ENCODE measurements at regions not wholly inside any gene's neighbourhood (a gene's known extent, or its start where the extent isn't known, plus 50 kb on each side); places are given as distances from the start of the nearest gene placed in this dataset.

GRCh38 chr20:10924644-10925201 is 250.9 kb upstream of the JAG1 start:
- peak; percentile 46 for DNase-seq

DNA sequence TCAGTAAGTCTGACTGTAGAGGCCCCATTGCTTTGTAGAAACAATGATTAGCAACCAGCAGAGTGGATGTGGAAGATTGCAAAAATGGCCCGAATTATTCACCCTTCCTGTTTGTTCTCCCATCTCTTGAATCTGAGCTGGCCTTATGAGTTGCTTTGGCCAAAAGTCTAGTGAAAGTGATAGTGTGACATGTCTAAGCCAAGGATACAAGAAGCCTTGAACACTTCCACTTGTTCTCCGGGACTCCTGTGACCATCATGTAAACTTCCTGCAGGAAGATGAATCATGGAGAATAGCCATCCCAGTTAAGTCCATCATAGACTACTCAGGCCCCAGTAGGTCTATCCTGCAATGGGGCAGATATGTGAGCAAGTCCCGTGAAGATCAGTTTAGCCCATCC is 252.0 kb upstream of the JAG1 start:
- no peak for DNase-seq

DNA sequence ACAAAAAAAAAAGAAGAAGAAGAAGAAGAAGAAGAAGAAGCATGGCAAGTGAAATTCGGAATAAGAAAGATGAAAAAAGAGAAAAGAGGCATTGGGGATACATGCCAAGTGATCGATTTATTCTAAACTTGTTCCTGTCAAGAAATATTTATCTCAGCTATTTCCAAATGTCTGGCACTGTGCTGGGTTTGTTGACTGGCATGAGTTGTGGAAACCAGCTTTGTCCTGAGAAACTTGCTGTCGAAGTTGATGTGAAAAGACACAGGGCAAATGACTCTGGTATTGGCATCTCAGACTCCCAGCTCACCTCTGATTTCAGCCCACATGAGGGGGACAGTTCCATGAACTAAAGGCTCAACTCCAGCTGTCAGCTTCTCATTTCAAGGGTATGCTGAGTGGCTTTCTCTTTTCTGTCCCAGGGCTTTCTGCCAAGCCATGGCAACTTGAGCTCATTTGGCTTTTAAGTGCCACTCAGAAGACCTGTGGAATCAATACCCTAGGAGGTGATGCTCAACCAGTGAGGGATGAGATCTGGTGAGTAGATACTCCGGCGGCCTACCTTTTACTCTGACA is 253.3 kb upstream of the JAG1 start:
- DNase-seq = no peak

GRCh38 chr20:10927936-10928840 is 254.4 kb upstream of the JAG1 start:
- no peak for DNase-seq

DNA sequence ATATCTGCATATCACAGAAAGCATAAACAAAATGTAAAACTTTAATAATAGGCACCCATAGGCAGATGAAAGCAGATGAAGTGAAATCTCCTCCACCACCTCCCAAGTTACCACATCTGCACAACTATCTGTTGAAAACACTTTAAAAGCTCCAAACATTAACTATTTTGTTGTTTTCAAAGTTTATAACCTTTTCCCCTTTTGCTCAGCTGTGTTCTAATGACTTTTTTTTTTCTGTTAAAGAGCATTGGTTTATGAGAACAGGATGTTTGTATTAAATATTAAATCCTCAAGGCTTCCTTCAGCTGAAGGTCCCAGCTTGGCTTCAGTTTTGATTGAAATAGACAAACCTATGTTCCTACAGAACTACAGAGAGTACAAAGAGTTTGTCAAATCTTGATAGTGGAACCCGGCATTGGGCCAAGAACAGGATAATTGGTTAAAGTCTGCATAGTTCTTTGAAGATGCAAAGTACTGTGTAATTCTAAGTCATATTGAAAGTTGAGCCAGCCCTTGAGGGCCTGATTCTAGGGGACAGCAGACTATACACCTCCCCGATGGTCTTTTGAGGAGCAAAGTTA is 255.1 kb upstream of the JAG1 start:
- DNase-seq = no peak

DNA sequence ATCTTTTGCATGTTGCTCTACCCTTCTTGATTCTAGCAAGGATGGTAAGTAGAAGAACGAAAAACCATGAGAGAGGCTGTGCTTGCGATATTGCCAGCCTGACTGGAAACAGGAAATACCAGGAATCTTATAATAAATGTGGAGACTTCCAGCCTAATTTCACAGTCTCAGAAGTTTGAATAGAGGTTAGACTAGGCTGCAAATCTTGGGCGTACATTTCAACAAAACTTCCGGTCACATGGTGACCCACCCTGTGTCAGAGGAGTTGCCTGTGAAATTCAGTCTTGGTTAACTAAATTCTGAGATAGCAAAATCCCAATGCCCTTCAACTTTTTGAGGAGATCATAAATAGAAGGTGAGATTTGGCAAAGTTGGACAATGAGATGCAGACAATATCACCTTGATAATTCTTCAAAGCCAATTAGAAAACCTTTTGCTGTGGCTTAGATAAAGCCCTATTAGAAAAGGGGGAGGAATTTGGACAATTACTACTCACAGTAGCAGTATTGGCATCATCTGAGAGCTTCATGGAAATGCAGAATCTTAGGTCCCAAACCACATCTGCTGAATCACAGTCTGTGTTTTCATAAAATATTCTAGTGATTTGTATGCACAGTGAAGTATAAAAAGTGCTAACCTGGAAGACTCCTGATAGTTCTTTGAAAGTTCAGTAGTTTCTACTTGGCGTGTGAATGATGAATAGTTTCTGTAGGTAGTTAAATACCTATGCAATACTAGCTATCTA is 262.0 kb upstream of the JAG1 start:
- no peak for DNase-seq

DNA sequence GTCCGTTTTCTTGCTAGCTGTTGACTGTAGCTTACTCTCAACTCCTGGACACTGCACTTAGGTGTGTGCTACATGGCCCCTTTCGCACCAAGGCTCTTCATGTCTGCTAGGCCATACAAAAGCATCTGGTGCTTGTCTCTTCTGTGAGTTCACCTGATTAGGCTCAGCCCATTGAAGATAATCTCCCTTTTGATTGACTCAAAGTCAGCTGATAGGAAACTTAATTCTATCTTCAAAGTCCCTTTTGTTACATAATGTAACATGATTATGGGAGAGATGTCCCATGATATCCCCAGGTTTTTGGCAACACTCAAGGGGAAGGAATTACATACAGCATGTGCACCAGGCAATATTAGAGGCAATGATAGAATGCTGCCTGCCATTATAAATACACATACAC is 263.0 kb upstream of the JAG1 start:
- no peak for DNase-seq

- no peak for DNase-seq
Observed at GRCh38 chr20:10939331-10939941, 265.6 kb upstream of the JAG1 start.

GRCh38 chr20:10940941-10941340 is 267.1 kb upstream of the JAG1 start:
- no peak for DNase-seq

GRCh38 chr20:10943686-10944265 is 270.0 kb upstream of the JAG1 start:
- no peak for DNase-seq

DNA sequence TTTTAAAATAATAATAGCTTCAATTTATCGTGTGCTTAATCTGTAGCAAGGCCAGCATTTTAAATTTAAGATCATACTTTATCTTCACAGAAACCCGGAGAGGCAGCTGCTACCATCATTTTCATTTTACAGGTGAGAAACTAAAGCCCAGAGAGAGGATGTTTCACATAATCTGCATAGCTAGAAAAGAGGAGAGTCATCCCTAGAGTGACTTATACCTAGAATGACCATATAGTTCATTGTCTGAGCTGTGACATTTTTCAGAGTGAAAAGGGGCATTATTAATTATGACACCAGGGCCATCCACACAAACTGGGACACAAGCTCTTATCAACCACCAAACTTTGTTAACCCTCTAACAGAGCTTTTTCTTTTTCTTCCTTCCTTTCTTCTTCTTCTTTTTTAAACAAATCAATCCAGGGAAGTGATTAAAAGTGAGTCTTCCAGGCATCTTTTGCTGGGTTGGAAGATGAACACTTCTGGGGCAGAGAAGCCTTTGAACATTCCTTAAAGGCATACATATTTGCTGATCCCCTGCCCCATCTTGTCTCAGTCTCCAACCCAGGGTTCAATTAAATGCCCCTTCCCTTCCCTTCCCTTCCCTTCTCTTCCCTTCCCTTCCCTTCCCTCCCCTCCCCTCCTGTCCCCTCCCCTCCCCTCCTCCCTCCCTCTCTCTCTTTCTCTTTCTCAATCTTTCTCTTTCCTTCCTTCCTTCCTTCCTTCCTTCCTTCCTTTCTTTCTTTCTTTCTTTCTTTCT is 272.5 kb upstream of the JAG1 start:
- DNase-seq = no peak

DNA sequence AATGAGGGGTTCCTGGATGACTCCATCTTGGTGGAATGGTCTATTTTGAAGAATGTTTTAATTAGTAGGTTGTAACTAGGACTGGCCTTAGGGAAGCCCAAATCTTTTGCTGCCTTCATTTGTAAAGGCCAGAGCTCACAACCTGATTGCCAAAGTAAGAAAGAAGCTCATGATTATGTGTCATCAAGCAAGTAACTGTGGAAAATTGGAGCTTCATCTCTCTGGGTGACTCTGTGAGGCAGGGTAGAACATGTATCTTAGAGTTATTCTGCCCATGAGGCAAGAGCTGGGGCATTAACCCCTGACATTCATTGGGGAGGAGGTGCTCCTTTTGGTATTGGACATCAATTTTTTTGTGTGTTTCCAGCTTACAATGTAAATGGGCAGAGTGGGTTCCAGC is 273.9 kb upstream of the JAG1 start:
- no peak for DNase-seq

GRCh38 chr20:10949930-10950783 is 276.4 kb upstream of the JAG1 start:
- DNase-seq = no peak

- DNase-seq = no peak
Observed at GRCh38 chr20:10951216-10951615, 277.4 kb upstream of the JAG1 start.

- no peak for DNase-seq
Observed at GRCh38 chr20:10951904-10952303, 278.1 kb upstream of the JAG1 start.

- DNase-seq = no peak
Observed at GRCh38 chr20:10953437-10953836, 279.6 kb upstream of the JAG1 start.

- DNase-seq = no peak
Observed at GRCh38 chr20:10954137-10954840, 280.5 kb upstream of the JAG1 start.

DNA sequence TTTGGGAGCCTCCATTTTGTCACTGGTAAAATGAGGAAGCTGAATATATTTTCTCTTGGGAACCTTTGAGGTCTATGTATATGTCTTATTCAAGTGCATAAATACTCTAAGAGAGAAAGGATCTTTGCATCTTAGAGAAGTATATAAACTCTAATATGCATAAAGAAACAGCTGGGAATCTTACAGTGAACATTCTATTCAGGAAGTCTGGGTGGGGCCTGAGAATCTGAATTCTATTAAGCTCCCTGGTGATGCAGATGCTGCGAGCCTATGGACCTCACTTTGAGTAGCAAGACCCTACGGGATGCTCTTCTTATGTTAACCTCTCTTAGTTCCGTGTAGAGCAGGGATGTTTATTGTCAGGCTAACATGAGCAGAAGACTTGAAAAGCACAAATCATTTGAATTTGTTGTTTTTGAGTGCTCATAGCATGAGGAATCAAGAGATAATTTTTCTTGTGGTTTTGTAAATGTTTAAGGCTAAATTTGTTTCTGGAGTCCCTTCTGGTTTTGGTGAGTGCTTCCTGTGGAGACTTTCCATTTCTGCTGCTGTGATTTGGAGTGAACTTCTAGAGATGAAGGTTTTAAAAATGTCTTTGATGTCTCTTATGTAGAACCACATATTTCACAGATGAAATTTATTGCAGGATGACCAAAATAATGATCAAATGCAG is 281.2 kb upstream of the JAG1 start:
- DNase-seq = no peak

DNA sequence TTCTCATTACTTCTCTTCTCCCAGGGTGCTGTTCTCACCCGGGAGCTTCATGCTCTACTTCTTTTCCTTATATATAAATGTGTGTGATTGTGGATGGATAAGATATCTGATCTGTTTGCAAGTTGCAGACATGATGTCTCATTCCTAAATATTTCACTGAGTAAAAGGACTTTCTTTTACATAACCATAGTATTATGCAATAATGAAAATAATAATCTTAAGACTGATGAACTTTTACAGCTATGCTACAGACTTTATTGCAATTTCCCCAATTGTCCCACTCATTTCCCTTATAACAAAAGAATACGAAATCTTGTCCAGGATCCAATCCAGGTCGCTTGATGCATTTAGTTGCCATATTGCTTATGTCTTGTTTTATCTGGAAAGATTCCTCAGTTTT is 284.5 kb upstream of the JAG1 start:
- no peak for DNase-seq

Data from retina (tissue), 1 donor.